ENCODE measurements at regions not wholly inside any gene's neighbourhood (a gene's known extent, or its start where the extent isn't known, plus 50 kb on each side); places are given as distances from the start of the nearest gene placed in this dataset.
"Not testable (repeated sequence)": the region's sequence is repeated elsewhere in the genome, so short reads cannot be mapped to it uniquely, and the experiment has no call there.

GRCh38 chr12:31162896-31163560, 89.4 kb downstream of the DDX11 start:
- DNase-seq (ENCODE audit: low read depth in 2 of 2), result not testable (repeated sequence)

GRCh38 chr12:31174293-31174692, 100.6 kb downstream of the DDX11 start:
- not testable (repeated sequence) for DNase-seq (ENCODE audit: low read depth in 2 of 2)

GRCh38 chr12:31177514-31177913, 103.9 kb downstream of the DDX11 start:
- not testable (repeated sequence) for DNase-seq (ENCODE audit: low read depth in 2 of 2)

GRCh38 chr12:31178875-31179274, 105.2 kb downstream of the DDX11 start:
- not testable (repeated sequence) for DNase-seq (ENCODE audit: low read depth in 2 of 2)

- DNase-seq (ENCODE audit: low read depth in 2 of 2), result not testable (repeated sequence)
Observed at GRCh38 chr12:31179627-31180237, 106.1 kb downstream of the DDX11 start.

- DNase-seq (ENCODE audit: low read depth in 2 of 2), result not testable (repeated sequence)
Observed at GRCh38 chr12:31182571-31182970, 108.9 kb downstream of the DDX11 start.

GRCh38 chr12:31183107-31183506, 109.4 kb downstream of the DDX11 start:
- not testable (repeated sequence) for DNase-seq (ENCODE audit: low read depth in 2 of 2)

GRCh38 chr12:31183899-31184298, 110.2 kb downstream of the DDX11 start:
- DNase-seq (ENCODE audit: low read depth in 2 of 2), result not testable (repeated sequence)

- not testable (repeated sequence) for DNase-seq (ENCODE audit: low read depth in 2 of 2)
Observed at GRCh38 chr12:31184667-31185066, 111.0 kb downstream of the DDX11 start.

GRCh38 chr12:31192689-31193088, 119.0 kb downstream of the DDX11 start:
- not testable (repeated sequence) for DNase-seq (ENCODE audit: low read depth in 2 of 2)

GRCh38 chr12:31195620-31196019, 122.0 kb downstream of the DDX11 start:
- DNase-seq (ENCODE audit: low read depth in 2 of 2), result not testable (repeated sequence)

GRCh38 chr12:31199476-31199875, 125.8 kb downstream of the DDX11 start:
- DNase-seq (ENCODE audit: low read depth in 2 of 2), result not testable (repeated sequence)

- no peak for DNase-seq (ENCODE audit: low read depth in 2 of 2)
Observed at GRCh38 chr12:31201382-31201781, 124.6 kb downstream of the SINHCAF start.

- no peak for DNase-seq (ENCODE audit: low read depth in 2 of 2)
Observed at GRCh38 chr12:31203261-31203660, 122.7 kb downstream of the SINHCAF start.

- DNase-seq (ENCODE audit: low read depth in 2 of 2), result peak; percentile 42 to 43
Observed at GRCh38 chr12:31205054-31205453, 120.9 kb downstream of the SINHCAF start.

- peak; percentile 52 for DNase-seq (ENCODE audit: low read depth in 2 of 2)
Observed at GRCh38 chr12:31206038-31206670, 119.8 kb downstream of the SINHCAF start.

- DNase-seq (ENCODE audit: low read depth in 2 of 2), result no peak
Observed at GRCh38 chr12:31207799-31208465, 118.0 kb downstream of the SINHCAF start.

GRCh38 chr12:31210104-31210503, 115.8 kb downstream of the SINHCAF start:
- DNase-seq (ENCODE audit: low read depth in 2 of 2), result no peak

- no peak for DNase-seq (ENCODE audit: low read depth in 2 of 2)
Observed at GRCh38 chr12:31210541-31210940, 115.4 kb downstream of the SINHCAF start.

GRCh38 chr12:31214626-31215517, 111.1 kb downstream of the SINHCAF start:
- no peak for DNase-seq (ENCODE audit: low read depth in 2 of 2)

GRCh38 chr12:31215518-31216232, 110.3 kb downstream of the SINHCAF start:
- DNase-seq (ENCODE audit: low read depth in 2 of 2), result no peak

Data from fibroblast of skin of left biceps (primary cell).